OCI-LY7 (cell line): ENCODE measurements at regions not wholly inside any gene's neighbourhood (a gene's known extent, or its start where the extent isn't known, plus 50 kb on each side); places are given as distances from the start of the nearest gene placed in this dataset.

Experiments
- BruUV-seq: library from RNA; stranded (reverse); fragments of 400-500 nt; replicated peaks from 2 replicates; lab custom pipeline; 2021; lab: Mats Ljungman, UMichigan
- CTCF ChIA-PET: fragments of 300-600 bp; sonication (Branson Sonifier 250); formaldehyde crosslinking; loops from one replicate; lab custom pipeline; 2022; ENCODE audit warnings: antibody characterized with exemption; ENCODE audit not compliant: unreplicated experiment; lab: Charles Lee
- POLR2A ChIA-PET: fragments of 300-600 bp; sonication (Branson Sonifier 250); formaldehyde crosslinking; loops from one replicate; lab custom pipeline; 2022; ENCODE audit warnings: antibody characterized with exemption; lab: Charles Lee
- DNase-seq: peaks from one replicate; pipeline ENCODE4 v3.0.0-alpha.2; 2015; ENCODE audit warnings: low spot score
- H2AFZ ChIP-seq: fragments of 200-600 bp; sonication (generic), shearing (Covaris generic); 2 replicates; pipeline ENCODE4 v1.6.1; 2014; ENCODE audit warnings: mild to moderate bottlenecking, antibody characterized with exemption, low read length, moderate library complexity
- H3K27ac ChIP-seq: fragments of 200-600 bp; sonication (generic); 2 replicates; pipeline ENCODE4 v1.5.1; 2014; ENCODE audit warnings: mixed run types, low read depth, mild to moderate bottlenecking, moderate library complexity, low read length, inconsistent platforms; ENCODE audit not compliant: poor library complexity, severe bottlenecking
- H3K36me3 ChIP-seq: fragments of 200-600 bp; sonication (generic); 2 replicates; pipeline ENCODE4 v1.6.1; 2014; ENCODE audit warnings: mild to moderate bottlenecking, antibody characterized with exemption, low read length, moderate library complexity, mixed read lengths; ENCODE audit not compliant: insufficient read depth
- H3K4me1 ChIP-seq: fragments of 200-600 bp; sonication (generic); 2 replicates; pipeline ENCODE4 v1.5.1; 2014; ENCODE audit warnings: mild to moderate bottlenecking, low read length; ENCODE audit not compliant: insufficient read depth, poor library complexity, severe bottlenecking
- H3K4me2 ChIP-seq: fragments of 200-600 bp; sonication (generic); 2 replicates; pipeline ENCODE4 v1.6.1; 2014; ENCODE audit warnings: mild to moderate bottlenecking, low read length
- H3K4me3 ChIP-seq: fragments of 200-600 bp; sonication (generic); 2 replicates; pipeline ENCODE4 v1.5.1; 2014; ENCODE audit warnings: mild to moderate bottlenecking, low read depth, low read length; ENCODE audit not compliant: poor library complexity, severe bottlenecking
- H3K79me2 ChIP-seq: fragments of 200-600 bp; sonication (generic); 2 replicates; pipeline ENCODE4 v1.6.1; 2016; ENCODE audit warnings: low read depth, mild to moderate bottlenecking, low read length, moderate library complexity, mixed read lengths; ENCODE audit not compliant: insufficient read depth
- H3K9me2 ChIP-seq: fragments of 200-600 bp; sonication (generic); 2 replicates; pipeline ENCODE4 v1.6.1; 2016; ENCODE audit warnings: mild to moderate bottlenecking, low read length, mixed read lengths; ENCODE audit not compliant: insufficient read depth
- H3K9me3 ChIP-seq: fragments of 200-600 bp; sonication (generic); 2 replicates; pipeline ENCODE4 v1.6.1; 2014; ENCODE audit warnings: mild to moderate bottlenecking, mixed run types, low read length, mixed read lengths
- H4K20me1 ChIP-seq: fragments of 200-600 bp; sonication (generic); 2 replicates; pipeline ENCODE4 v1.6.1; 2014; ENCODE audit warnings: mild to moderate bottlenecking, antibody characterized with exemption, low read length, moderate library complexity, mixed read lengths; ENCODE audit not compliant: insufficient read depth
- CTCF ChIP-seq: fragments of 200-600 bp; sonication (generic); conservative IDR thresholded peaks from 2 replicates; pipeline ENCODE4 v1.5.1; 2014; ENCODE audit warnings: mild to moderate bottlenecking, antibody characterized with exemption, low read length, moderate library complexity, mixed read lengths
- EZH2phosphoT487 ChIP-seq: fragments of 200-600 bp; sonication (generic); IDR thresholded peaks from 2 replicates; pipeline ENCODE4 v1.6.1; 2018; ENCODE audit warnings: low read depth, borderline replicate concordance, mild to moderate bottlenecking, mixed run types, antibody characterized with exemption, low read length, moderate library complexity, mixed read lengths
- intact Hi-C: fragments of 100-400 bp; cut with micrococcal nuclease; formaldehyde crosslinking; loops from one replicate; pipeline ENCODE4 v1.10.0; 2022; ENCODE audit not compliant: unreplicated experiment

GRCh38 chrX:140177821-140178220 lies 212.5 kb upstream of the CXorf66 start:
- intact Hi-C loops, result no loop called here
- CTCF ChIA-PET, result no interaction called here
- H3K36me3 ChIP-seq, result no peaks in the 10 kb centered on the region

GRCh38 chrX:140172401-140172800 lies 207.1 kb upstream of the CXorf66 start:
- no TSS peak for BruUV-seq
- Histone ChIP-seq H2AFZ (no peak overlapping the region), H3K4me3 (no peak overlapping the region), H3K9me3 (no peaks in the 10 kb centered on the region), H4K20me1 (no peaks in the 10 kb centered on the region), H3K36me3 (no peaks in the 10 kb centered on the region), H3K4me1 (no peaks in the 10 kb centered on the region), H3K9me2 (no peaks in the 10 kb centered on the region), H3K79me2 (no peaks in the 10 kb centered on the region), H3K4me2 (no peak overlapping the region), H3K27ac (no peak overlapping the region)
- POLR2A ChIA-PET, result no interaction called here
- CTCF ChIA-PET, result no interaction called here
- no peak for DNase-seq
- TF ChIP-seq EZH2phosphoT487 (no peak), CTCF (no peak)
- intact Hi-C loops, result no loop called here

More at GRCh38 chrX:140177821-140178220, 212.5 kb upstream of the CXorf66 start:
- Histone ChIP-seq H3K4me2 (no peak overlapping the region), H3K4me1 (no peaks in the 10 kb centered on the region), H3K9me2 (no peaks in the 10 kb centered on the region), H3K4me3 (no peak overlapping the region), H2AFZ (no peak overlapping the region), H3K9me3 (no peaks in the 10 kb centered on the region), H4K20me1 (no peaks in the 10 kb centered on the region), H3K79me2 (no peaks in the 10 kb centered on the region), H3K27ac (no peak overlapping the region)
- POLR2A ChIA-PET, result interaction anchor here (0.6 kb wide), 1 partner anchor 29 kb away, joined by 4 read pairs; no protein-coding TSS in a partner anchor
- BruUV-seq, result no TSS peak
- DNase-seq, result no peak
- no peak for TF ChIP-seq CTCF
- no peak for TF ChIP-seq EZH2phosphoT487

GRCh38 chrX:140167551-140167950 lies 202.2 kb upstream of the CXorf66 start:
- Histone ChIP-seq H3K9me3 (no peaks in the 10 kb centered on the region), H2AFZ (no peak overlapping the region), H3K4me1 (no peaks in the 10 kb centered on the region), H3K9me2 (no peaks in the 10 kb centered on the region), H3K36me3 (no peaks in the 10 kb centered on the region), H4K20me1 (no peaks in the 10 kb centered on the region), H3K4me2 (no peak overlapping the region), H3K27ac (no peak overlapping the region), H3K4me3 (no peak overlapping the region), H3K79me2 (no peaks in the 10 kb centered on the region)
- no peak for DNase-seq
- no TSS peak for BruUV-seq
- POLR2A ChIA-PET, result interaction anchor here (0.7 kb wide), 1 partner anchor 32 kb away, joined by 3 read pairs; no protein-coding TSS in a partner anchor
- CTCF ChIA-PET, result no interaction called here
- intact Hi-C loops, result no loop called here
- TF ChIP-seq EZH2phosphoT487, result no peak
- TF ChIP-seq CTCF, result no peak
